PC-3 (cell line): ENCODE measurements at regions not wholly inside any gene's neighbourhood (a gene's known extent, or its start where the extent isn't known, plus 50 kb on each side); places are given as distances from the start of the nearest gene placed in this dataset.

Source experiments
- ATAC-seq: fragments of 200-7000 bp; cut with Tn5 transposase; 2 replicates; pipeline ENCODE4 v1.9.1; 2020; ENCODE audit warnings: mild to moderate bottlenecking, moderate library complexity
- BruUV-seq: library from RNA; stranded (reverse); fragments of 400-500 nt; replicated peaks from 2 replicates; lab custom pipeline; 2021; lab: Mats Ljungman, UMichigan
- CTCF ChIA-PET: fragments of 300-600 bp; sonication (Branson Sonifier 250); formaldehyde crosslinking; loops from one replicate; lab custom pipeline; 2022; ENCODE audit warnings: antibody characterized with exemption; lab: Charles Lee
- POLR2A ChIA-PET: fragments of 300-600 bp; sonication (Branson Sonifier 250); formaldehyde crosslinking; loops from one replicate; lab custom pipeline; 2022; ENCODE audit warnings: antibody characterized with exemption; ENCODE audit not compliant: unreplicated experiment; lab: Charles Lee
- DNase-seq: peaks from one replicate; pipeline ENCODE4 v3.0.0-alpha.2; 2015
- H2AFZ ChIP-seq: fragments of 300-600 bp; sonication (generic); 2 replicates; pipeline ENCODE4 v1.6.0; 2016; ENCODE audit warnings: antibody characterized with exemption, low read length
- H3F3A ChIP-seq: fragments of 300-600 bp; sonication (generic); one replicate; pipeline ENCODE4 v1.6.0; 2017; ENCODE audit warnings: antibody characterized with exemption, low read length, control low read depth, mild to moderate bottlenecking; ENCODE audit not compliant: unreplicated experiment
- H3K27ac ChIP-seq: fragments of 300-600 bp; sonication (generic); 2 replicates; pipeline ENCODE4 v1.5.1; 2016; ENCODE audit warnings: mild to moderate bottlenecking, low read length
- H3K27me3 ChIP-seq: fragments of 300-600 bp; sonication (generic); 2 replicates; pipeline ENCODE4 v1.6.1; 2016; ENCODE audit warnings: low read length, mixed read lengths
- H3K36me3 ChIP-seq: fragments of 300-600 bp; sonication (generic); 2 replicates; pipeline ENCODE4 v1.6.1; 2016; ENCODE audit warnings: low read depth, mixed run types, low read length, mixed read lengths
- H3K4me1 ChIP-seq: fragments of 300-600 bp; sonication (generic); 2 replicates; pipeline ENCODE4 v1.5.1; 2016; ENCODE audit warnings: low read length; ENCODE audit not compliant: insufficient read depth
- H3K4me2 ChIP-seq: fragments of 300-600 bp; sonication (generic); 2 replicates; pipeline ENCODE4 v1.6.0; 2016; ENCODE audit warnings: low read length
- H3K4me3 ChIP-seq: fragments of 300-600 bp; sonication (generic); 2 replicates; pipeline ENCODE4 v1.5.1; 2016; ENCODE audit warnings: mild to moderate bottlenecking, low read length, mixed read lengths
- H3K79me2 ChIP-seq: fragments of 300-600 bp; sonication (generic); 2 replicates; pipeline ENCODE4 v1.6.1; 2017; ENCODE audit warnings: low read length, mixed read lengths
- H3K9ac ChIP-seq: fragments of 300-600 bp; sonication (generic); 2 replicates; pipeline ENCODE4 v1.6.0; 2016; ENCODE audit warnings: mild to moderate bottlenecking, low read length
- H3K9me2 ChIP-seq: fragments of 300-600 bp; sonication (generic); replicated peaks from 2 replicates; pipeline ENCODE4 v1.6.1; 2016; ENCODE audit warnings: mixed run types, low read length, mixed read lengths
- H3K9me3 ChIP-seq: fragments of 300-600 bp; sonication (generic); 2 replicates; pipeline ENCODE4 v1.6.1; 2016; ENCODE audit warnings: low read length, mixed read lengths
- H4K20me1 ChIP-seq: fragments of 300-600 bp; sonication (generic); 2 replicates; pipeline ENCODE4 v1.6.1; 2016; ENCODE audit warnings: low read length, mixed read lengths
- EZH2 ChIP-seq: fragments of 300-600 bp; sonication (generic); IDR thresholded peaks from one replicate; pipeline ENCODE4 v1.6.1; 2017; ENCODE audit warnings: antibody characterized with exemption, mild to moderate bottlenecking, low read length; ENCODE audit not compliant: unreplicated experiment
- EZH2phosphoT487 ChIP-seq: fragments of 300-600 bp; sonication (generic); IDR thresholded peaks from 2 replicates; pipeline ENCODE4 v1.6.1; 2018; ENCODE audit warnings: mild to moderate bottlenecking, antibody characterized with exemption, low read length, borderline replicate concordance
- intact Hi-C: fragments of 100-400 bp; cut with micrococcal nuclease; formaldehyde crosslinking; loops from 2 replicates; pipeline ENCODE4 v1.9.0; 2023
- TF ChIP-seq, protein P1 (sequence below): fragments of 300-600 bp; sonication (generic); conservative IDR thresholded peaks from 2 replicates; pipeline ENCODE4 v1.5.1; 2017; ENCODE audit warnings: antibody characterized with exemption, low read depth, mild to moderate bottlenecking, low read length

DNA sequence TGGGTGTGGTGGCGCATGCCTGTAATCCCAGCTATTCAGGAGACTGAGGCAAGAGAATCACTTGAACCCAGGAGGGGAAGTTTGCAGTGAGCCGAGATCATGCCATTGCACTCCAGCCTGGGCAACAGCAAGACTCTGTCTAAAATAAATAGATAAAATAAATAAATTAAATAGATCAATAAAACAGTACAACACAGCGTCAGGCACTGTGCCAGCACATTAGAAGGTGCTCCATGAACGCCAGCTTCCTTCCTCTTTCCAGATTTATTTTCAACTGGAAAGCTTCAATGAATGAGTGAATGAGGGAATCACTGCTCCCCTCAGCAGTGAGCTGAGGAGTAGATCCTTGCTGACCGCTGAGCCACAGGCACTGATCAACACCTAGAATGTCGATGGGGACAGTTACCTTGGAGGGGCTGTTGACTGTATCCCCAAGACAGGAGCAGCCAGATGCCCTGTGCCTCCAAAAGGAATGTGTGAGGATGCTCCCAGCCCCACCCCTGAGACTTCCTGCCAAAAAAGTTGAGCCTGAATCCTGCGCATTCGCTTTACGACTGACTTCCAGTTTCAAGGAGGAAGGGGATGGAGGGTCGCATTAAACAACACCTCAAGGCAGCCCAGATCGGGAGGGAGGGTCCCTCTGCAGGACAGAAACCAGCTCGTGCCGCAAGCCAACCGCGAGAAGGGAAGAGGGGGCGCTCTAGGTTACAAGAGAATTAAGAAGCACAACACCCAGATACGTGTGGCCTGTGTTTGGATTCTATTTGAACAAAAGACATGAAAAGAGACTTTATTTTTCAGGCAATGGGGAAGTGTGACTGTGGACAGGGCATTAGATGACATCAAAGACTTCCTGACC, 54.0 kb upstream of the CNOT6 start:
- Histone ChIP-seq H3K36me3 (no peaks in the 10 kb centered on the region), H2AFZ (no peak overlapping the region), H3K79me2 (no peaks in the 10 kb centered on the region), H3K9ac (no peak overlapping the region), H3K27me3 (no peaks in the 10 kb centered on the region), H3K27ac (no peak overlapping the region), H3K4me3 (no peak overlapping the region), H3K4me1 (no peaks in the 10 kb centered on the region), H3K9me2 (no peaks in the 10 kb centered on the region), H4K20me1 (no peaks in the 10 kb centered on the region), H3K4me2 (no peak overlapping the region), H3F3A (no peaks in the 10 kb centered on the region), H3K9me3 (no peaks in the 10 kb centered on the region)
- DNase-seq = no peak
- POLR2A ChIA-PET = no interaction called here
- ATAC-seq = no peak
- intact Hi-C loops = no loop called here
- CTCF ChIA-PET = no interaction called here
- TF ChIP-seq EZH2 (no peak), EZH2phosphoT487 (no peak)
- TF ChIP-seq, protein P1, sequence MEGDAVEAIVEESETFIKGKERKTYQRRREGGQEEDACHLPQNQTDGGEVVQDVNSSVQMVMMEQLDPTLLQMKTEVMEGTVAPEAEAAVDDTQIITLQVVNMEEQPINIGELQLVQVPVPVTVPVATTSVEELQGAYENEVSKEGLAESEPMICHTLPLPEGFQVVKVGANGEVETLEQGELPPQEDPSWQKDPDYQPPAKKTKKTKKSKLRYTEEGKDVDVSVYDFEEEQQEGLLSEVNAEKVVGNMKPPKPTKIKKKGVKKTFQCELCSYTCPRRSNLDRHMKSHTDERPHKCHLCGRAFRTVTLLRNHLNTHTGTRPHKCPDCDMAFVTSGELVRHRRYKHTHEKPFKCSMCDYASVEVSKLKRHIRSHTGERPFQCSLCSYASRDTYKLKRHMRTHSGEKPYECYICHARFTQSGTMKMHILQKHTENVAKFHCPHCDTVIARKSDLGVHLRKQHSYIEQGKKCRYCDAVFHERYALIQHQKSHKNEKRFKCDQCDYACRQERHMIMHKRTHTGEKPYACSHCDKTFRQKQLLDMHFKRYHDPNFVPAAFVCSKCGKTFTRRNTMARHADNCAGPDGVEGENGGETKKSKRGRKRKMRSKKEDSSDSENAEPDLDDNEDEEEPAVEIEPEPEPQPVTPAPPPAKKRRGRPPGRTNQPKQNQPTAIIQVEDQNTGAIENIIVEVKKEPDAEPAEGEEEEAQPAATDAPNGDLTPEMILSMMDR = no peak; the same call in 1 of the 2 replicates
- BruUV-seq = no TSS peak

GRCh38 chr5:180441564-180442051, 52.6 kb upstream of the CNOT6 start:
- Histone ChIP-seq H3K9me2 (no peaks in the 10 kb centered on the region), H4K20me1 (no peaks in the 10 kb centered on the region), H3K27ac (no peak overlapping the region), H3K4me1 (no peaks in the 10 kb centered on the region), H3K9me3 (no peaks in the 10 kb centered on the region), H3K4me2 (no peak overlapping the region), H3K36me3 (no peaks in the 10 kb centered on the region), H3K27me3 (no peaks in the 10 kb centered on the region), H2AFZ (no peak overlapping the region), H3F3A (no peaks in the 10 kb centered on the region), H3K9ac (no peak overlapping the region), H3K79me2 (no peaks in the 10 kb centered on the region), H3K4me3 (no peak overlapping the region)
- no TSS peak for BruUV-seq
- POLR2A ChIA-PET = no interaction called here
- CTCF ChIA-PET = no interaction called here
- no peak for ATAC-seq
- TF ChIP-seq, protein P1 = no peak
- DNase-seq = no peak
- intact Hi-C loops = no loop called here
